C4-2B (cell line): ENCODE measurements at regions not wholly inside any gene's neighbourhood (a gene's known extent, or its start where the extent isn't known, plus 50 kb on each side); places are given as distances from the start of the nearest gene placed in this dataset.

ENCODE experiments used
- H3K27ac ChIP-seq: fragments of 450-650 bp; 2 replicates; pipeline ENCODE4 v1.5.1; 2017
- ZFX ChIP-seq: fragments of 450-650 bp; IDR thresholded peaks from 2 replicates; pipeline ENCODE4 v1.6.1; 2017
- TF ChIP-seq, protein P1 (sequence below): fragments of 450-650 bp; conservative IDR thresholded peaks from 2 replicates; pipeline ENCODE4 v1.5.1; 2017; ENCODE audit warnings: mild to moderate bottlenecking

- no peak overlapping the region for H3K27ac ChIP-seq
- no peak for TF ChIP-seq ZFX
- TF ChIP-seq, protein P1, sequence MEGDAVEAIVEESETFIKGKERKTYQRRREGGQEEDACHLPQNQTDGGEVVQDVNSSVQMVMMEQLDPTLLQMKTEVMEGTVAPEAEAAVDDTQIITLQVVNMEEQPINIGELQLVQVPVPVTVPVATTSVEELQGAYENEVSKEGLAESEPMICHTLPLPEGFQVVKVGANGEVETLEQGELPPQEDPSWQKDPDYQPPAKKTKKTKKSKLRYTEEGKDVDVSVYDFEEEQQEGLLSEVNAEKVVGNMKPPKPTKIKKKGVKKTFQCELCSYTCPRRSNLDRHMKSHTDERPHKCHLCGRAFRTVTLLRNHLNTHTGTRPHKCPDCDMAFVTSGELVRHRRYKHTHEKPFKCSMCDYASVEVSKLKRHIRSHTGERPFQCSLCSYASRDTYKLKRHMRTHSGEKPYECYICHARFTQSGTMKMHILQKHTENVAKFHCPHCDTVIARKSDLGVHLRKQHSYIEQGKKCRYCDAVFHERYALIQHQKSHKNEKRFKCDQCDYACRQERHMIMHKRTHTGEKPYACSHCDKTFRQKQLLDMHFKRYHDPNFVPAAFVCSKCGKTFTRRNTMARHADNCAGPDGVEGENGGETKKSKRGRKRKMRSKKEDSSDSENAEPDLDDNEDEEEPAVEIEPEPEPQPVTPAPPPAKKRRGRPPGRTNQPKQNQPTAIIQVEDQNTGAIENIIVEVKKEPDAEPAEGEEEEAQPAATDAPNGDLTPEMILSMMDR = no peak
These were observed 321.6 kb upstream of the PITX2 start for GRCh38 chr4:110944501-110944900.

DNA sequence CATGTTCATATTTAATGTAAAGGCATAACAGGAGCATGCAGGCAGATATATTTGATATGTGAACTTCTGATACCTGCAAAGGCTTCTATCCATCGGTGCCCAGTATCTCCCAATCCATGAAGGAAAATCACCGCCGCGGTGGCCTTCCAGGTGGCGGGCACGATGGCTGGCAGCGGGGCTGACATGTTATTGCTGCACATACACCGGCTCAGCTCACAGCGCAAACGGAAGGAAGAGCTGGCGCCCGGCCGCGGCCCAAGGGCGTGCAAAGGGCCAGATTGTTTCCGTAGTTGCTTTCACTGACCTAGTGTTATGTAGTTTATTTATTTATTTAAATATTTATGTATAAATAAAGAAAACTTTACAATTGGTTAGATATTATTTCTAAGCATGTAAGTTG lies 322.7 kb upstream of the PITX2 start:
- TF ChIP-seq ZFX = no peak
- TF ChIP-seq, protein P1 = no peak
- no peak overlapping the region for H3K27ac ChIP-seq

DNA sequence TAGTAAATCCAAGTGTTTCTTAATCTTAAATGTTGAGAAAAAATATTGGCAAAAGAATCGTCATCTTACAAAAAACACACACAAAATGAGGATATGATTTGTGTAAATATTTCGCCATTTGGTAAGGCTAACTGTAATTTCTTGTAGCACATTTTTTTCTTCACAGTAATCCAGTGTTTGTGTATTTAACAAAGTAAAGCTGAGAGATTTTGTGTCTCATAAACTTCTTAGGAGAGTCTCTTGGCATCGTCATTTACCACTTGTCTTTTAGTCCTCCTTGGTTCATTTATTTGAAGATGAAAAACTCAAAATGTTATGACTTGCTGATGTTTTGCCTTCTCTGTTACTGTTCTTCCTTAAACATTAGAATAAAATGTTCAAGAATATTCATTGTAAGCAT lies 326.7 kb upstream of the PITX2 start:
- no peak overlapping the region for H3K27ac ChIP-seq
- TF ChIP-seq, protein P1 = no peak
- no peak for TF ChIP-seq ZFX

DNA sequence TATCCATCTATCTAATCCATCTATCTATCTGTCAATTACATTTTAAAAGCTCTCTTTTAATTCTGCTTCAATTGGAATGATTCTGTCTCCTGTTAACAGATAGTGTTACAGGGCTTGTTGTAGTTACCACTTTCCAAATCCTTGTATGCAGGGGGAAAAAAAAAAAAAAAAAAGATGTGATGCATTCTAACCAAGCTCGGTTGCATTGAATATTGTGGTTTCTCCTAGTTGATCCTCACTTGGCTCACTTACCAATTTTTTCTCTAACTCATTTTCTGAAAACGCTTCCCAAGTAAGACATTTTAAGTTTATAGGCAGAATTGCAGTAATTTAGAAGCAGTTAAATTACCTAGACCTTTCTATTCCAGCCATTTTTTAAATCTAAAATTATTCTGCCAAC lies 327.9 kb upstream of the PITX2 start:
- no peak overlapping the region for H3K27ac ChIP-seq
- no peak for TF ChIP-seq ZFX

DNA sequence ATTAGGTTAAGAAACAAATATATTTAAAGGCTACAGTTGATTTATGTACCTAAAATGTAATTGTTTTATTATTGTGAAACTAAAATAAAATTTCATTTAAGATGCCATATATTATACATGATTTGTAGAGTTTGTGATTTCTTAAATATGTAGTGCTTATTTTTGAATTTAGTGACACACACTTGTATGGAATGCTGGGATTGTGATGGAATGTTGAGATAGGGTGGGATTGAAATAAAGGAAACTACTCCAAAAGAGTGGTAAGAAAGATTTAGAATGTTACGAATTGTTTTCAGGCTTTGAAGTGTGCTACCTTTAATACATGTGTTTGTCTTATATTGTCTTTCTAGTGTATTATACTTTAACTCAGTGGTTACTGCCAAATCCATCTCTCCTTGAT lies 330.3 kb upstream of the PITX2 start:
- no peak overlapping the region for H3K27ac ChIP-seq
- TF ChIP-seq, protein P1 = no peak
- no peak for TF ChIP-seq ZFX

GRCh38 chr4:110953898-110954297 lies 331.0 kb upstream of the PITX2 start:
- H3K27ac ChIP-seq = no peak overlapping the region
- TF ChIP-seq ZFX = no peak
- TF ChIP-seq, protein P1 = no peak

DNA sequence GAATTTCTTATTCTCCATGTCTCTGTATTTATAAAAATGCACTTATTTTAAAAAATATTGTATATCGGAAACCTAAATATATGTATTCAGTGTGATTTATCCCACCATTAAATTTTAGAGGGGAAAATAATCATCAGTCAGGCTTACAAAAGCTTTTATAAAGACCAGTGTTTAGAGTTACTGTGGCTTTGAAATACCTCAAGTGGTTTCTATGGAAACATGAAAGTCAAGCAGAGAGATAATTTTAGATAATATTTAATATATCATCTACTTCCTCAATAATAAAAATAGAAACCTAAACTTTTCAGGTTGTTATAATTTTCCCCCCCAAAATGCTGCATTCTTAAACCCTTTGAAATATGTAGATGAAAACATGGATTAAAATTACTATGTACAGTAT lies 332.9 kb upstream of the PITX2 start:
- no peak for TF ChIP-seq ZFX
- TF ChIP-seq, protein P1 = no peak
- no peak overlapping the region for H3K27ac ChIP-seq

- H3K27ac ChIP-seq = no peak overlapping the region
- TF ChIP-seq, protein P1 = peak; percentile 68
- TF ChIP-seq ZFX = no peak
These were observed 336.3 kb upstream of the PITX2 start for GRCh38 chr4:110959041-110959643.
